Suprapubic skin (tissue), 4 donors: ENCODE measurements at regions not wholly inside any gene's neighbourhood (a gene's known extent, or its start where the extent isn't known, plus 50 kb on each side); places are given as distances from the start of the nearest gene placed in this dataset.

ENCODE experiments used
- EP300 ChIP-seq: sonication (generic); formaldehyde crosslinking; IDR thresholded peaks from one replicate; pipeline ENCODE4 v1.6.1; 2017; ENCODE audit warnings: antibody characterized with exemption
- POLR2A ChIP-seq, 2 donors: fragments of 450-650 bp; IDR thresholded peaks; one replicate each; pipeline ENCODE4 v1.6.1; 2017; ENCODE audit warnings: antibody characterized with exemption in 2 of 2, mild to moderate bottlenecking in 2 of 2, moderate library complexity in 2 of 2
- POLR2AphosphoS5 ChIP-seq, 3 donors: sonication (generic); formaldehyde crosslinking; IDR thresholded peaks; one replicate each; pipeline ENCODE4 v1.6.1; 2017; ENCODE audit warnings: antibody characterized with exemption in 3 of 3
- TF ChIP-seq, protein P1 (sequence below), 2 donors: fragments of 200-600 bp in 1 of 2; fragments of 450-650 bp in 1 of 2; sonication (generic) in 1 of 2; IDR thresholded peaks; one replicate each; pipeline ENCODE4 v1.5.1; 2016 to 2019; ENCODE audit warnings: antibody characterized with exemption in 2 of 2, mild to moderate bottlenecking in 1 of 2, moderate library complexity in 1 of 2

DNA sequence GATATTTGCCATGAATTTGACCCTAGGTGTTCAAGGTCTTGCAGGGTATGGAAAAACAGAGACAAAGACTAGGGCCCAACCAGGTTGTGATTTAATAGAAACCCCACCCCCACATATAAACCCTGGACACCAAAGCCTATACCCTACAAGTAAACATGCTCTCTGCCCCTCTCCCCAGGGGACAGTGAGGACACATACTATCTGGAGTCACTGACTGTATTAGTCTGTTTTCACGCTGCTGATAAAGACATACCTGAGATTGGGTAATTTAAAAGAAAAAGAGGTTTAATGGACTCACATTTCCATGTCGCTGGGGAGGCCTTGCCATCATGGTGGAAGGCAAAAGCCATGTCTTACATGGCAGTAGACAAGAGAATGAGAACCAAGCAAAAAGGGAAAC, 88.3 kb downstream of the RAP2A start:
- TF ChIP-seq, protein P1, sequence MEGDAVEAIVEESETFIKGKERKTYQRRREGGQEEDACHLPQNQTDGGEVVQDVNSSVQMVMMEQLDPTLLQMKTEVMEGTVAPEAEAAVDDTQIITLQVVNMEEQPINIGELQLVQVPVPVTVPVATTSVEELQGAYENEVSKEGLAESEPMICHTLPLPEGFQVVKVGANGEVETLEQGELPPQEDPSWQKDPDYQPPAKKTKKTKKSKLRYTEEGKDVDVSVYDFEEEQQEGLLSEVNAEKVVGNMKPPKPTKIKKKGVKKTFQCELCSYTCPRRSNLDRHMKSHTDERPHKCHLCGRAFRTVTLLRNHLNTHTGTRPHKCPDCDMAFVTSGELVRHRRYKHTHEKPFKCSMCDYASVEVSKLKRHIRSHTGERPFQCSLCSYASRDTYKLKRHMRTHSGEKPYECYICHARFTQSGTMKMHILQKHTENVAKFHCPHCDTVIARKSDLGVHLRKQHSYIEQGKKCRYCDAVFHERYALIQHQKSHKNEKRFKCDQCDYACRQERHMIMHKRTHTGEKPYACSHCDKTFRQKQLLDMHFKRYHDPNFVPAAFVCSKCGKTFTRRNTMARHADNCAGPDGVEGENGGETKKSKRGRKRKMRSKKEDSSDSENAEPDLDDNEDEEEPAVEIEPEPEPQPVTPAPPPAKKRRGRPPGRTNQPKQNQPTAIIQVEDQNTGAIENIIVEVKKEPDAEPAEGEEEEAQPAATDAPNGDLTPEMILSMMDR (IDR thresholded peaks at IDR 0.05), result no peak
- no peak for TF ChIP-seq EP300
- TF ChIP-seq POLR2A (IDR thresholded peaks at IDR 0.05), result no peak
- no peak for TF ChIP-seq POLR2AphosphoS5 (IDR thresholded peaks at IDR 0.05)
